Uterus (tissue), 2 donors: ENCODE measurements at regions not wholly inside any gene's neighbourhood (a gene's known extent, or its start where the extent isn't known, plus 50 kb on each side); places are given as distances from the start of the nearest gene placed in this dataset.

Experiments
- CTCF ChIP-seq, 4 experiments: fragments of 200-600 bp in 2 of 4; fragments of 450-650 bp in 2 of 4; sonication (generic) in 2 of 4; IDR thresholded peaks; one replicate each; pipeline ENCODE4 v1.5.1; 2016 to 2019; ENCODE audit warnings: antibody characterized with exemption in 4 of 4, mild to moderate bottlenecking in 2 of 4, moderate library complexity in 1 of 4
- POLR2A ChIP-seq, 2 donors: fragments of 450-650 bp; IDR thresholded peaks; one replicate each; pipeline ENCODE4 v1.6.1; 2016; ENCODE audit warnings: antibody characterized with exemption in 2 of 2, mild to moderate bottlenecking in 1 of 2, moderate library complexity in 1 of 2

- no peak for TF ChIP-seq CTCF (IDR thresholded peaks at IDR 0.05)
- TF ChIP-seq POLR2A (IDR thresholded peaks at IDR 0.05), result no peak
These were observed 526.7 kb upstream of the FZD8 start for GRCh38 chr10:36168777-36169176.
